ENCODE measurements at regions not wholly inside any gene's neighbourhood (a gene's known extent, or its start where the extent isn't known, plus 50 kb on each side); places are given as distances from the start of the nearest gene placed in this dataset.

- no peak for TF ChIP-seq CTCF (IDR thresholded peaks at IDR 0.05; ENCODE audit: control extremely low read depth, extremely low read depth, low read depth, missing control alignments)
- no peak for DNase-seq (ENCODE audit: extremely low spot score)
- CTCF ChIA-PET, result no interaction called here
- POLR2A ChIA-PET, result no interaction called here
Measured at GRCh38 chr2:155412598-155412997, 714.1 kb downstream of the KCNJ3 start.

GRCh38 chr2:155404433-155405002 lies 706.0 kb downstream of the KCNJ3 start:
- POLR2A ChIA-PET, result no interaction called here
- CTCF ChIA-PET, result interaction anchor here (0.6 kb wide), 1 partner anchor 902 kb away, joined by 3 read pairs; no protein-coding TSS in a partner anchor
- TF ChIP-seq CTCF (IDR thresholded peaks at IDR 0.05; ENCODE audit: control extremely low read depth, extremely low read depth, low read depth, missing control alignments), result no peak
- DNase-seq (ENCODE audit: extremely low spot score), result no peak

GRCh38 chr2:155393406-155393805 lies 694.9 kb downstream of the KCNJ3 start:
- ChIA-PET CTCF (no interaction called here), POLR2A (no interaction called here)
- TF ChIP-seq CTCF (IDR thresholded peaks at IDR 0.05; ENCODE audit: control extremely low read depth, extremely low read depth, low read depth, missing control alignments), result no peak
- no peak for DNase-seq (ENCODE audit: extremely low spot score)

- POLR2A ChIA-PET, result no interaction called here
- CTCF ChIA-PET, result no interaction called here
- TF ChIP-seq CTCF (IDR thresholded peaks at IDR 0.05; ENCODE audit: control extremely low read depth, extremely low read depth, low read depth, missing control alignments), result no peak
- no peak for DNase-seq (ENCODE audit: extremely low spot score)
Measured at GRCh38 chr2:155391613-155392130, 693.2 kb downstream of the KCNJ3 start.

- DNase-seq (ENCODE audit: extremely low spot score), result no peak
- POLR2A ChIA-PET, result no interaction called here
- TF ChIP-seq CTCF (IDR thresholded peaks at IDR 0.05; ENCODE audit: control extremely low read depth, extremely low read depth, low read depth, missing control alignments), result no peak
- CTCF ChIA-PET, result interaction anchor here (1.2 kb wide), 1 partner anchor 12 kb away, joined by 5 read pairs; no protein-coding TSS in a partner anchor
Measured at GRCh38 chr2:155389224-155389623, 690.7 kb downstream of the KCNJ3 start.

- ChIA-PET CTCF (interaction anchor here (1.7 kb wide), 1 partner anchor 50 kb away, joined by 3 read pairs; no protein-coding TSS in a partner anchor), POLR2A (no interaction called here)
- DNase-seq (ENCODE audit: extremely low spot score), result no peak
- TF ChIP-seq CTCF (IDR thresholded peaks at IDR 0.05; ENCODE audit: control extremely low read depth, extremely low read depth, low read depth, missing control alignments), result no peak
Measured at GRCh38 chr2:155384555-155385123, 686.1 kb downstream of the KCNJ3 start.
